ENCODE measurements at regions not wholly inside any gene's neighbourhood (a gene's known extent, or its start where the extent isn't known, plus 50 kb on each side); places are given as distances from the start of the nearest gene placed in this dataset.
A peak's percentile ranks its signal among the peaks of the same experiment; 100 is the strongest.

DNA sequence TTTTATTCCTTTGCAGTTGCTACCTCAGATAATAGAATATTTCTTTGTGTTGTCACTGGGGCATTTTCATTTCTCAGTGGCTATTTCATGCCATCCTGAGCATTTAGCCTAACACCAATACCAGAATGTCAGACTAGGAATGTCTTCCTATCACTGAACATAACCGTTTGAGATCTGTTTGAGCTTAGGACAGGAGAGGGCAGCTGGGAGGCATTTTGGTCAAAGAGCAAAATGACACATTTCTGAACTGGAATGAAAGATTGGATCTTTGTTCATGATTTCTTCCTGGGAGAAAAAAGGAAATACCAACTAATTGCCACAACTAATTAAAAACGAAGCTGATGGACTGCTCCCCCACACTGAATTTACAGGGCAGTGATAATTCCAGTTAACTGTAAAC, 921.3 kb upstream of the NR2F2 start:
- CTCF ChIA-PET = interaction anchor here (1.0 to 1.2 kb wide), 2 partner anchors 122 to 125 kb away, joined by 3 to 4 read pairs; no protein-coding TSS in a partner anchor
- Mint-ChIP-seq H3K4me3 (no peak overlapping the region), H3K9me3 (no peaks in the 10 kb centered on the region), H3K27ac (no peak overlapping the region), H3K27me3 (no peaks in the 10 kb centered on the region), H3K4me1 (peaks cover 2% of the 10 kb centered on the region), H3K36me3 (no peaks in the 10 kb centered on the region)
- no peak for DNase-seq

DNA sequence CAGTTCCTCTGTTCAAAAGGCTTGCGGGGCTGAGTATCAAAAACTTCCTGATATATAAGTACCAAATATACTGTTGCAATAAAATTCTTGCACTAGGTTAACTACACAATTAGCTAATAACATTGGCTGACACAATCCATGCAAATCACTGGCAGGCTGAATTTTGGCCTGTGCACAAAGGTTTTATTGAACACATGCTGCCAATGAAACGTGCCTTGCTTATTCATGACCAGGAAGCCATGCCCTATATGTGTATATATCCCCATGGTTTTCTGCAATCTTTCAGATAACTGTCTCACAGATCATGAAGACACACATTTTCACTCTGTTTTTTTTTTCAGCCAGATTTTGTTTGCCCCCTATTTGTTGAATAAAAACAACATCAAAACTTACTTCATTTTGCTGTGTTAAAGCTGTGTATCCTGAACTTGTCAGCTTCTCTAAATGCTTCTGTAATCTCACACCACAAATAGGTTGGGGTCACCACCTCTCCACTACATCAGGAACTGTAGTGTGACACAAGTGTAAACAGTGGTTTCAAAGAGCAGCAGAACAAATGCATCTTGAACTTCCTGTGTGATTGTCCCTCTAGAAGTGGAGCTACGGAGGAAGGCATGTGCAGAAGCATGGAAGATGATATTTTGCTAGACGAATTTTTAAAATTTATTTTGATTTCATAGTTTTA, 920.7 kb upstream of the NR2F2 start:
- Mint-ChIP-seq H3K4me1 (peaks cover 2% of the 10 kb centered on the region), H3K36me3 (no peaks in the 10 kb centered on the region), H3K27ac (no peak overlapping the region), H3K9me3 (no peaks in the 10 kb centered on the region), H3K27me3 (no peaks in the 10 kb centered on the region), H3K4me3 (no peak overlapping the region)
- CTCF ChIA-PET = interaction anchor here (1.0 to 1.2 kb wide), 2 partner anchors 122 to 125 kb away, joined by 3 to 4 read pairs; no protein-coding TSS in a partner anchor
- DNase-seq = no peak

DNA sequence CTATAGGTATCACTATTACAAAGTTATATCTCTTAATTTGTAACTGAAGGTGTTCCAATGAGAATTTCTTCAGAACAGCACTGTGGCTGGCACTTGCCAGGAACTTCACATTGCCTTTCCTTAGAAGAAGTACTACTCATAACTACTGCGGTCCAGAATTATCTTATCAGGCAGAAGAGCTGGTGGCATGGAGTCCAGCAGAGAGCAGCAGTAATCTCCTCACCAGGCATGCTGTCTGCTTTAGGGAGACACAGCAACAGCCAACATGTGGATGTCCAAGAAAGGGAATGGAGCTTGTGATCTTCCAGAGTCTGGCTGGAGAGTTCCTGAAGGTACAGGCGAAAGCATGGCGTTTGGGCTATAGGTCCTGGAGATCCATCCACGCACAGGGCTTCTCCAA, 919.7 kb upstream of the NR2F2 start:
- H3K4me3 Mint-ChIP-seq = no peak overlapping the region

DNA sequence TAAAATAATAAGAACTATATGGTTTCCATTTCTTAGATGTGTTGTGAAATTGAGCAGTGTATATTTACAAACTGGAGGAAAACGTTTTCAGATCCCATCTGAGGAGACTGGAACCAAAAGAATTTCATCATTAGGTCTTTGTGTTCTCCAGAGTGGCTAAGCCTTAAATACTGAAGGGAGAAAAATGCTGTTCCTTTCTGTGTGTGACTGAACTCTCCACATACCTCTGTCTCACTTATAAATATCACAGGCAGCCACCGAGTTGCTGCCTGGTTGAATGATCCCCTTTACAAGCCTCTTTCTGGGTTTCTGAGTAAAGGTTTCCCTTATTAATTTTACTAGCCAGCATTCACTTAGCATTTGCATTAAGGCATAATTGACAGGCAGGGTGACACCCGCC, 913.9 kb upstream of the NR2F2 start:
- no peak overlapping the region for H3K27ac Mint-ChIP-seq
- CTCF ChIA-PET = no interaction called here
- no peaks in the 10 kb centered on the region for H3K4me1 Mint-ChIP-seq
- peaks cover 4% of the 10 kb centered on the region for H3K9me3 Mint-ChIP-seq
- H3K36me3 Mint-ChIP-seq = no peaks in the 10 kb centered on the region
- no peak overlapping the region for H3K4me3 Mint-ChIP-seq
- DNase-seq = no peak
- peaks cover 7% of the 10 kb centered on the region for H3K27me3 Mint-ChIP-seq

More for the DNA sequence above, 919.7 kb upstream of the NR2F2 start:
- H3K36me3 Mint-ChIP-seq = no peaks in the 10 kb centered on the region
- no peaks in the 10 kb centered on the region for H3K27me3 Mint-ChIP-seq
- DNase-seq = no peak
- CTCF ChIA-PET = no interaction called here
- H3K27ac Mint-ChIP-seq = no peak overlapping the region
- peaks cover 2% of the 10 kb centered on the region for H3K4me1 Mint-ChIP-seq
- no peaks in the 10 kb centered on the region for H3K9me3 Mint-ChIP-seq

DNA sequence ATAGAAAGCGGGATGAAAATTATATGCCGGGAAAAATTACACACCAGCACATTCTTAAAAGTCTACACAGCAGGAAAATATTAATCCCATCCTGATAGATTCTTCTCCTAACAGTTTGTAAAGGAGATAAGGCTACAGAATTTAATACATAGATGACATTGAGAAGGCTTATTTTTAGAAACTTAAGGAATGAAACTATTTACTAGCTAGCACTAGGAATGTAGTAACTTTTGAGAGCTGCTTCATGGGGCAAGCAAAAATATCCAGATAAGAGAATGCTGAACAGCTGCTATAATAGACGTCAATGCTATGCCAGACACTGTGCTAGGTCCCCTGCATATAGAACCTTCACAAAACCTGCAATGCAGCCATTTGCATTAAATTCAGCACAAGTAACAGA, 912.7 kb upstream of the NR2F2 start:
- H3K4me1 Mint-ChIP-seq = no peaks in the 10 kb centered on the region
- no peak for DNase-seq
- peaks cover 11% of the 10 kb centered on the region for H3K9me3 Mint-ChIP-seq
- CTCF ChIA-PET = no interaction called here
- no peak overlapping the region for H3K27ac Mint-ChIP-seq
- no peaks in the 10 kb centered on the region for H3K36me3 Mint-ChIP-seq
- H3K27me3 Mint-ChIP-seq = peaks cover 7% of the 10 kb centered on the region
- no peak overlapping the region for H3K4me3 Mint-ChIP-seq

DNA sequence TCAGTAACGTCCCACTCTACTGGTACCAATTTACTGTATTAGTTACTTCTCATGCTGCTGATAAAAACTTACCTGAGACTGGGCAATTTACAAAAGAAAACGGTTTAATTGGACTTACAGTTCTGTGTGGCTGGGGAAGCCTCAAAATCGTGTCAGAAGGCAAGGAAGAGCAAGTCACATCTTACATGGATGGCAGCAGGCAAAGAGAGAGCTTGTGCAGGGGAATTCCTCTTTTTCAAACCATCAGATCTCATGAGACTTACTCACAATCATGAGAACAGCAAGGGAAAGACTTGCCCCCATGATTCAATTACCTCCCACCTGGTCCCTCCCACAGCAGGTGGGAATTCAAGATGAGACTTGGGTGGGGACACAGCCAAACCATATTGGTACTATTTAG, 908.2 kb upstream of the NR2F2 start:
- peaks cover 7% of the 10 kb centered on the region for H3K27me3 Mint-ChIP-seq
- no peaks in the 10 kb centered on the region for H3K4me1 Mint-ChIP-seq
- H3K9me3 Mint-ChIP-seq = peaks cover 18% of the 10 kb centered on the region
- no peak for DNase-seq
- no peak overlapping the region for H3K27ac Mint-ChIP-seq
- no peak overlapping the region for H3K4me3 Mint-ChIP-seq
- H3K36me3 Mint-ChIP-seq = no peaks in the 10 kb centered on the region
- CTCF ChIA-PET = no interaction called here

DNA sequence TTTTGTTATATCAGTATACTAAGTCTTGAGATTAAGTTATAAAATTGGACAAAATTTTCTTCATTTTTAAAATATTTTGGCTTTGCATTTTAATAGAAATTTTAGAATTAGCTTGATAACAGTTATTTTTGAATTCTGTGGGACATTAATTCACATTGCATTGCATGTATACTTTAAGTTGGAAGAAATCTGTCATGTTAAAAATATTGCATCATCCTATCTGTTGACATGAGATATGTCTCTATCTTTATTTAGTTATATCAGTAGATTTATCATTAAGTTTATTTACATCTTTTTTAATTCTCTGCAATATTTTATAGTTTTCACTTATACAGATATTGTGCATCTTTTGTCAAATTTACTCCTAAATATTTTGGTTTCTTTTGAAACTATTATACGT, 904.6 kb upstream of the NR2F2 start:
- no peak overlapping the region for H3K4me3 Mint-ChIP-seq
- H3K27ac Mint-ChIP-seq = no peak overlapping the region
- H3K9me3 Mint-ChIP-seq = peaks cover 15% of the 10 kb centered on the region
- no peak for DNase-seq
- no peaks in the 10 kb centered on the region for H3K36me3 Mint-ChIP-seq
- CTCF ChIA-PET = no interaction called here
- H3K4me1 Mint-ChIP-seq = no peaks in the 10 kb centered on the region
- H3K27me3 Mint-ChIP-seq = peaks cover 10% of the 10 kb centered on the region

DNA sequence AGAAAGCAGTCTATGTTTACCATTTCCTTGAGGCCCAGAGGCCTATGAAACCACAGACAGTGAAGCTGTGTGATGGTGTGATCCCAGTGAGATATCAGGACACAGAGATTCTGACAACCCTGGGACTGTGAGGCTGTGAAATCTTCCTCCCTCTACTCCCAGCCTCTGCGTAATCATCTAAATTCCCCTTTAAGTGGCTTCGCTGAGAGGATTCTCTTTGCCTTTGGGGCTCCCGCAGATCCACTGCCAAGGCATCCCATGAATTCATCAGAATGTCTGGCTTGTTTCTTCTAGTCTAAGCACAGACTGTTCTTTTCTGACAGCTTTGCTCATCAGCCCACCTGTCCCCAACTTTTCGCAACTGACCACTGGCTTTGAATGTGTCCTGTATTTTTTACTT, 901.2 kb upstream of the NR2F2 start:
- H3K4me3 Mint-ChIP-seq = no peak overlapping the region
- peaks cover 11% of the 10 kb centered on the region for H3K27me3 Mint-ChIP-seq
- no peaks in the 10 kb centered on the region for H3K36me3 Mint-ChIP-seq
- CTCF ChIA-PET = no interaction called here
- H3K4me1 Mint-ChIP-seq = no peaks in the 10 kb centered on the region
- no peak overlapping the region for H3K27ac Mint-ChIP-seq
- H3K9me3 Mint-ChIP-seq = peaks cover 5% of the 10 kb centered on the region
- DNase-seq = no peak

DNA sequence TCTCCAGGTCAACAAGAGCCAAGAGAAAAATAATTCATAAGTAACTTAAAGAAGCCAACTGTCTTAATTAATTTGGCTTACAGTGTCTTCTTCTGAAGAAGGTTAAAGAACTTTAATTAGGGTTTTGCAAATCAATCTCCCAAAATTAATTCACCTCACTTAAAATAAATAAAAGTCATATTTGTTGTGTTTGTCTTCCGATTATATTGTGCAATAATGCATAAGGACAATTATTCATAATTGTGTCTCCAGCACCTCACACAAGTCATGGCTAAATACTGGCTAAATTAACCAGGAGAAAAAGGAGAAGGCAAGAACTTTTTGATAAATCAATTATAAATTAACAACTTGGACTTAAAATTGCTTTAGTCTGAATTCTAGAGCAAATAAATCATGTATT, 899.0 kb upstream of the NR2F2 start:
- H3K9me3 Mint-ChIP-seq = peaks cover 5% of the 10 kb centered on the region
- H3K4me3 Mint-ChIP-seq = no peak overlapping the region
- H3K27me3 Mint-ChIP-seq = peaks cover 20% of the 10 kb centered on the region
- H3K27ac Mint-ChIP-seq = no peak overlapping the region
- CTCF ChIA-PET = no interaction called here
- no peaks in the 10 kb centered on the region for H3K36me3 Mint-ChIP-seq
- no peaks in the 10 kb centered on the region for H3K4me1 Mint-ChIP-seq
- DNase-seq = no peak

DNA sequence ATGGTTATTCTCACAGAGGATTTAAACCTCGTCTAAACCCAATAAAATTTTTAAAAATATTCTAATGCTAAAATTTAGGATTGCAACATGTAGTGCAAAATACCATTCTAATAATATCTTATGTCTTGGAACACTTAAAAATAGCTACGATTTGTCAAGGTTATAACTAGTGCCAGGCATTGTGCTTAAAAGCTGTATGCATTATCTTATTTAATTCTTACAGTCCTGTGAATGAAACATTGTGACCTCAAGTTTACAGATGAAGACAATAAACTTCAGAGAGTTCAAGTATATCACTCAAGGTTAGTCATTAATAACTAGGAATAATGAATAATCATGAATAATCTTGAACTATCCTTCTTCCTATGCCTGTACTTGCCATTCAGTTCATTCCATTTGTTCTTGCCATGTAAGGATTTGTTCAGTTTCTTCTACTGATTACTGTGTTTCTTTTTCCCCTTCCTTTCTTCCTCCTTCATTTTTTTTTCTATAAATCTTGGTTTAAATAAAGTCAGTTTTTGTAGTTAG, 897.6 kb upstream of the NR2F2 start:
- Mint-ChIP-seq H3K4me3 (no peak overlapping the region), H3K27me3 (peaks cover 25% of the 10 kb centered on the region), H3K36me3 (no peaks in the 10 kb centered on the region), H3K9me3 (no peaks in the 10 kb centered on the region), H3K27ac (no peak overlapping the region), H3K4me1 (no peaks in the 10 kb centered on the region)
- DNase-seq = no peak
- CTCF ChIA-PET = no interaction called here

DNA sequence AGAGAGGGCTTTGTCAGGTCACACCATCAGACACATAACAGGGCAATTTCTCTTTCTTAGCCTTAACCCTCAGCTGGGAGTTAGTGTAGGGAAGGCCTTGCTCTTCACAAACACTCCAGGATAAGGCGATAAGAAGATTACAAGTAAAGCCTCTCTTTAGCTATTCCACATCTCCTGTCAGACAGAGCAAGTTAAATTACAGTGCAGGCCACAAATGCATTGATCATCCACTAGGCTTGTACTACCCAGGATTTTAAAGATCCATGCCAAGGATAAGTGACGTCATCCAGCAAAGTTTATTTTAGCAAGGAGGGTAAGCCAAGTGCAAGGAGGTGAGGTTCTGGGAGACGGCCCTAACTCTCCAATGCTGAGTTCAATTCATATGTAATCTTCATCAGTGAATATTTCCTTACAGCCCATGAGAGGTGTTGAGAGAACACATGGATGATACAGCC, 890.6 kb upstream of the NR2F2 start:
- Mint-ChIP-seq H3K4me1 (peaks cover 3% of the 10 kb centered on the region), H3K9me3 (peaks cover 9% of the 10 kb centered on the region), H3K4me3 (no peak overlapping the region), H3K27me3 (peaks cover 28% of the 10 kb centered on the region), H3K36me3 (peaks cover 6% of the 10 kb centered on the region), H3K27ac (no peak overlapping the region)
- DNase-seq = no peak
- CTCF ChIA-PET = interaction anchor here (1.2 kb wide), 1 partner anchor 15 kb away, joined by 3 read pairs; no protein-coding TSS in a partner anchor

DNA sequence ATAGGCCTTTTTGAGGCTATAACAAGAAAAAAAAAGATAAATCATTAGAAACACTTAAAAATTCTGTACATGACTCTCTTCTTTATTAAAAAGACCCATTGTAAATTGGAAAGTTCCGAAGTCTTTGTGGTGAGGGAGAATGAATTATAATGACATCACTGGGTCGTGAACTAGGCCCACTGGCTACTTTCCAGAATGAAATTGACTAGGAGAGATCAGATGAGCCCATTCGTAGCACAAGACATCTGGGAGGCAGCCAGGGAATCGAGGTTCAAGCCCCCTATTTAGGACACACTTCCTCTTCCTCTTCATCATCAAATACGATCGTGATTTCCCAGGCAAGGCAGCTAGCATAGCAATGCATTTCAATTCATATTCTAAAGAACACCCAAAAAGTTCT, 889.8 kb upstream of the NR2F2 start:
- no peak overlapping the region for H3K4me3 Mint-ChIP-seq
- CTCF ChIA-PET = no interaction called here
- peaks cover 23% of the 10 kb centered on the region for H3K27me3 Mint-ChIP-seq
- H3K36me3 Mint-ChIP-seq = peaks cover 6% of the 10 kb centered on the region
- no peak for DNase-seq
- peaks cover 15% of the 10 kb centered on the region for H3K9me3 Mint-ChIP-seq
- H3K27ac Mint-ChIP-seq = no peak overlapping the region
- peaks cover 10% of the 10 kb centered on the region for H3K4me1 Mint-ChIP-seq

DNA sequence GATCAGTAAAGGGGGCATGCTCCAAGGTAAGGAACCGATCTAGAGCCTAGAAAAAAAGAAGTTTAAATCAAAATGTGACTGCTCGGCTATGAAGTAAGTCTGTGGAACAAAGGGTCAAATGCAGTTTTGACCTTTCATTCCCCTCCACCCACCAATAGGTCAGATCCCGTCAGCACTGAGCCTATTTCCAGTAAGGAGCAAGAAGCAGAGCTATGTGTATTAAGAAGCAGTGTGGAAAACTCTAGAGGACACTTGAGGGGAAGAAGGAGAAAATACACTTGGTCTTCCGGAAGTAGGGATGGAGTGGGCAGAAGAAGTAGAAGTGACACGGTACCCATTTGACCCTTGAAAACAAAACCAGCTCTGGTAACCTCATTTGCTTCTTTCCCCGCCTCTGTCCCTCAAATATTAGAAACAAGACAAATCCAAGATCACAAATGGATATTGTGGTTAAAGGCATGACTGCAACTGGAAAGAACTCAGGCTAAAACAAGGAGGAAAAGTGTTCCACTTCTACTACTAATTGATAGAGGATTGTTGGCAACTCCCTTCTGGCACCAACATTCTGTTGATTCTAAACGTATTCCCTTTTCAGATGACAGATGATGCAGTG, 888.3 kb upstream of the NR2F2 start:
- peaks cover 14% of the 10 kb centered on the region for H3K27me3 Mint-ChIP-seq
- peaks cover 9% of the 10 kb centered on the region for H3K36me3 Mint-ChIP-seq

DNA sequence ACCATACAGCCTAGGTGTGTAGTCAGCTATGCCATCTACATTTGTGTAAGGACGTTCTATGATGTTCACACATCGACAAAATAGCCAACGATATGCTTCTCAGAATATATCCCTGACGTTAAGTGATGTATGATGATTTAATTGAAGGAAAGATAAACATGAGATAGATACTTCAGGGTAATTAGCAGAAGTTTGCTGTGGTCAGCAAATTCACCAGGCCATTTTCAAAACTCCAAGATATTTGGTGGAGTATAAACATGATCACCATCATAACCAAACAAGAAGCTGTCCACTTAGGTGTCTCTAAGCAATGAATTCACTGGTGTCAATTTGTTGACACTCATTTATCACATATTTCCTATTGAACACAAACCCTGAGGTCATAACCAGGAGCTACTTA, 885.6 kb upstream of the NR2F2 start:
- Mint-ChIP-seq H3K9me3 (peaks cover 18% of the 10 kb centered on the region), H3K27me3 (peaks cover 19% of the 10 kb centered on the region), H3K27ac (no peak overlapping the region), H3K4me3 (no peak overlapping the region), H3K36me3 (peaks cover 15% of the 10 kb centered on the region), H3K4me1 (peaks cover 39% of the 10 kb centered on the region)
- no peak for DNase-seq
- CTCF ChIA-PET = no interaction called here

More for the DNA sequence above, 888.3 kb upstream of the NR2F2 start:
- CTCF ChIA-PET = no interaction called here
- Mint-ChIP-seq H3K27ac (no peak overlapping the region), H3K4me1 (peaks cover 22% of the 10 kb centered on the region), H3K4me3 (no peak overlapping the region), H3K9me3 (peaks cover 18% of the 10 kb centered on the region)
- DNase-seq = no peak

DNA sequence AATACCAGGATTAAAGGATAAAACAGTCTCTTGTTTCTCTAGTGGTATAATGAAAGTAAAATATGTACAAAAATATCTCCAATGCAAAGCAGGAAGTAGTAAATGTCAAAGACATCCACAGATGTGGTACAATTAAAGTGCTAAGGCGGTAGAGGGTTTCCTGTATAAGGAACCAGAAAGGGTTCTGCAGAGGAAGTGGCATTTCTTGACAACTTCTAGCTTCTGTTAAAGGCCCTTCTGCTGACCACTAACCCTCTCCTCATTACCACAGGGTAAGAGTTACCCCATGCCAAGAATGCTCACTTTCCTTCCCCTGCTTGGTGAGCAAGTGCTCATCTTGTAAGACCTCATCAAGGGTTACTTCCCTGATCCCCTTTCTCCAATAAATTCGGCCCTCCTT, 883.6 kb upstream of the NR2F2 start:
- Mint-ChIP-seq H3K4me1 (peaks cover 39% of the 10 kb centered on the region), H3K27ac (peak overlapping the region; percentile 46), H3K27me3 (peaks cover 22% of the 10 kb centered on the region), H3K36me3 (peaks cover 15% of the 10 kb centered on the region), H3K9me3 (peaks cover 21% of the 10 kb centered on the region), H3K4me3 (peak overlapping the region; percentile 1)
- DNase-seq = peak; percentile 54
- CTCF ChIA-PET = no interaction called here
